ENCODE measurements at regions not wholly inside any gene's neighbourhood (a gene's known extent, or its start where the extent isn't known, plus 50 kb on each side); places are given as distances from the start of the nearest gene placed in this dataset.

DNA sequence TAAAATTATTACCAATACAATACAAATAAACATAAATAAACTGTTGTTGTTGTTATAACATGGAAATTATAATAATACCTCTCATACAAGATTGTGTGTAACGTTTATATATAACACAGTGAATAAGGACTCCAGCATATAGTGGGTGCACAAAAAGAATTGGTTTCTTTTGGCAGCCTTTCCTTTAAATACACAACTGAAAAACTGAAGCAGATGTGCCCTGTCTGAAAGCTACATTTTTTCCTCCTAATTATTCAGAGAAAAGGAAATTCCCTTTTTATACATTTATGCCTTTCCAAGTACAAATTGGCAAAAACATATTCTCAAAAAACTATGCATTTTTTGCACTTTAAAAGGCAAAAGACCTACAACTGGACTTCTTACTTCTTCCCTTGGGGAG is 928.9 kb upstream of the NR2F2 start (continued):
- TF ChIP-seq, protein P1, sequence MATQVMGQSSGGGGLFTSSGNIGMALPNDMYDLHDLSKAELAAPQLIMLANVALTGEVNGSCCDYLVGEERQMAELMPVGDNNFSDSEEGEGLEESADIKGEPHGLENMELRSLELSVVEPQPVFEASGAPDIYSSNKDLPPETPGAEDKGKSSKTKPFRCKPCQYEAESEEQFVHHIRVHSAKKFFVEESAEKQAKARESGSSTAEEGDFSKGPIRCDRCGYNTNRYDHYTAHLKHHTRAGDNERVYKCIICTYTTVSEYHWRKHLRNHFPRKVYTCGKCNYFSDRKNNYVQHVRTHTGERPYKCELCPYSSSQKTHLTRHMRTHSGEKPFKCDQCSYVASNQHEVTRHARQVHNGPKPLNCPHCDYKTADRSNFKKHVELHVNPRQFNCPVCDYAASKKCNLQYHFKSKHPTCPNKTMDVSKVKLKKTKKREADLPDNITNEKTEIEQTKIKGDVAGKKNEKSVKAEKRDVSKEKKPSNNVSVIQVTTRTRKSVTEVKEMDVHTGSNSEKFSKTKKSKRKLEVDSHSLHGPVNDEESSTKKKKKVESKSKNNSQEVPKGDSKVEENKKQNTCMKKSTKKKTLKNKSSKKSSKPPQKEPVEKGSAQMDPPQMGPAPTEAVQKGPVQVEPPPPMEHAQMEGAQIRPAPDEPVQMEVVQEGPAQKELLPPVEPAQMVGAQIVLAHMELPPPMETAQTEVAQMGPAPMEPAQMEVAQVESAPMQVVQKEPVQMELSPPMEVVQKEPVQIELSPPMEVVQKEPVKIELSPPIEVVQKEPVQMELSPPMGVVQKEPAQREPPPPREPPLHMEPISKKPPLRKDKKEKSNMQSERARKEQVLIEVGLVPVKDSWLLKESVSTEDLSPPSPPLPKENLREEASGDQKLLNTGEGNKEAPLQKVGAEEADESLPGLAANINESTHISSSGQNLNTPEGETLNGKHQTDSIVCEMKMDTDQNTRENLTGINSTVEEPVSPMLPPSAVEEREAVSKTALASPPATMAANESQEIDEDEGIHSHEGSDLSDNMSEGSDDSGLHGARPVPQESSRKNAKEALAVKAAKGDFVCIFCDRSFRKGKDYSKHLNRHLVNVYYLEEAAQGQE (IDR thresholded peaks at IDR 0.05; ENCODE audit: low read depth, low read length): no peak
- TF ChIP-seq, protein P2, sequence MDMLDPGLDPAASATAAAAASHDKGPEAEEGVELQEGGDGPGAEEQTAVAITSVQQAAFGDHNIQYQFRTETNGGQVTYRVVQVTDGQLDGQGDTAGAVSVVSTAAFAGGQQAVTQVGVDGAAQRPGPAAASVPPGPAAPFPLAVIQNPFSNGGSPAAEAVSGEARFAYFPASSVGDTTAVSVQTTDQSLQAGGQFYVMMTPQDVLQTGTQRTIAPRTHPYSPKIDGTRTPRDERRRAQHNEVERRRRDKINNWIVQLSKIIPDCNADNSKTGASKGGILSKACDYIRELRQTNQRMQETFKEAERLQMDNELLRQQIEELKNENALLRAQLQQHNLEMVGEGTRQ (IDR thresholded peaks at IDR 0.05; ENCODE audit: borderline replicate concordance, low read depth, low read length): no peak
- TF ChIP-seq CHD2 (IDR thresholded peaks at IDR 0.05; ENCODE audit: low read length, partially characterized antibody) (no peak), TCF12 (IDR thresholded peaks at IDR 0.05) (no peak), RCOR1 (IDR thresholded peaks at IDR 0.05; ENCODE audit: low read length) (no peak)
- TF ChIP-seq, protein P3, sequence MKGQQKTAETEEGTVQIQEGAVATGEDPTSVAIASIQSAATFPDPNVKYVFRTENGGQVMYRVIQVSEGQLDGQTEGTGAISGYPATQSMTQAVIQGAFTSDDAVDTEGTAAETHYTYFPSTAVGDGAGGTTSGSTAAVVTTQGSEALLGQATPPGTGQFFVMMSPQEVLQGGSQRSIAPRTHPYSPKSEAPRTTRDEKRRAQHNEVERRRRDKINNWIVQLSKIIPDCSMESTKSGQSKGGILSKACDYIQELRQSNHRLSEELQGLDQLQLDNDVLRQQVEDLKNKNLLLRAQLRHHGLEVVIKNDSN (IDR thresholded peaks at IDR 0.05; ENCODE audit: borderline replicate concordance, low read depth): no peak

DNA sequence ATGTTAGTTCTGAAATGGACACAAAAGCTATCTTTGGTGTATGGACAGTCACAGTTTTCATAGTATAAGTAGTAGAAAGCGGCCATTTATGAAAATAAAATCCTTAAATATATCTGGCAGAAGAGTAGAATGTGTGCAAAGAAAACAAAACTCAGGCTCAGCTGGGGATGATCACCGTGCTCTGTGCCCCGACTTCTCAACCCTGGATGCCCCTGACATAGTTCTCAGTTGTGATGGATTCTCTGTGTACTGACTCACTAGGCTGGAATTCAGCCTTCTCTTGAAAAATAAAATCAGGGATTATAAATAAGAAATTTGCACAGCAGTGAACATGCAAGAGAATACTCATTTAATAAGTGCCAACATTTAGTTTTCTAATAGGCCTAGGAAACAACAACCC is 925.1 kb upstream of the NR2F2 start:
- Histone ChIP-seq H3K79me2 (ENCODE audit: insufficient read depth) (no peaks in the 10 kb centered on the region; the same call in 1 of the 2 replicates), H3K4me3 (ENCODE audit: low read depth in 2 of 2, low read length in 1 of 2) (no peak overlapping the region), H4K20me1 (ENCODE audit: insufficient read depth) (no peaks in the 10 kb centered on the region), H3K4me1 (ENCODE audit: control insufficient read depth in 1 of 2, insufficient read depth in 2 of 2, low read depth in 1 of 2, low read length in 1 of 2) (no peaks in the 10 kb centered on the region), H2AFZ (ENCODE audit: low read depth) (no peak overlapping the region), H3K9me2 (no peaks in the 10 kb centered on the region), H3K9me3 (no peaks in the 10 kb centered on the region), H3K27ac (ENCODE audit: low read depth in 2 of 2, low read length in 1 of 2) (no peak overlapping the region), H3F3A (replicated peaks; ENCODE audit: insufficient read depth) (no peaks in the 10 kb centered on the region), H3K36me3 (replicated peaks in 1 of 2; ENCODE audit: control insufficient read depth in 1 of 2, insufficient read depth in 2 of 2, low read length in 1 of 2) (no peaks in the 10 kb centered on the region), H3K9ac (no peak overlapping the region), H3K27me3 (ENCODE audit: insufficient read depth) (no peaks in the 10 kb centered on the region), H3K4me2 (no peak overlapping the region)
- WGBS (ENCODE audit: low lambda C conversion rate): 3% methylated on average over 3 of the region's 3 CpGs
- DNase-seq: no peak
- POLR2A ChIA-PET: no interaction called here
- CTCF ChIA-PET: no interaction called here
- TF ChIP-seq, protein P3 (IDR thresholded peaks at IDR 0.05; ENCODE audit: borderline replicate concordance, low read depth): no peak

DNA sequence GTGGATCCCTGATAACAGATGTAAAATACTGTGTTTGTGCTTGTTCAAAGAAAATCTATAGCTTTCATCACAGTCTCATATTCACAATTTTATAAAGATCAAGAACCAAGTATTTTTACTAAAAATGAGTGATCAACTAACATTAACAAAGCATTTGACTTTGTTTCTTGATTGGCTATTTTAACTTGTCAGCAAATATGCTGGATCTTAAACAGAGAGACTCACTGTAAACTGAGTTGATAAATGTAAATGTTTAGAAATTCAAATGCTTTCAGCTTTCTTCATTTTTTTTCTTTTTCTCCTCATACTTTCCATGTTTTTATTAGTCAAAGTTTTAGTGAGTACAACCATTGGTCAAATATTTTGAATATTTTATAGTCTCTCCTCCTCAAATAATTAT is 923.0 kb upstream of the NR2F2 start:
- H3K4me2 ChIP-seq: no peak overlapping the region
- H3K4me1 ChIP-seq (ENCODE audit: control insufficient read depth in 1 of 2, insufficient read depth in 2 of 2, low read depth in 1 of 2, low read length in 1 of 2): no peaks in the 10 kb centered on the region
- no peak overlapping the region for H3K4me3 ChIP-seq (ENCODE audit: low read depth in 2 of 2, low read length in 1 of 2)
- ChIA-PET CTCF (interaction anchor here (0.9 kb wide), 1 partner anchor 14 kb away, joined by 3 read pairs; no protein-coding TSS in a partner anchor), POLR2A (no interaction called here)
- no peaks in the 10 kb centered on the region for H3K9me2 ChIP-seq
- no peaks in the 10 kb centered on the region for H4K20me1 ChIP-seq (ENCODE audit: insufficient read depth)
- H2AFZ ChIP-seq (ENCODE audit: low read depth): no peak overlapping the region
- no peak overlapping the region for H3K27ac ChIP-seq (ENCODE audit: low read depth in 2 of 2, low read length in 1 of 2)
- no peaks in the 10 kb centered on the region for H3K27me3 ChIP-seq (ENCODE audit: insufficient read depth)
- H3K79me2 ChIP-seq (ENCODE audit: insufficient read depth): no peaks in the 10 kb centered on the region; the same call in 1 of the 2 replicates
- no peaks in the 10 kb centered on the region for H3K36me3 ChIP-seq (replicated peaks in 1 of 2; ENCODE audit: control insufficient read depth in 1 of 2, insufficient read depth in 2 of 2, low read length in 1 of 2)
- no peak for DNase-seq
- no peaks in the 10 kb centered on the region for H3F3A ChIP-seq (replicated peaks; ENCODE audit: insufficient read depth)
- no peak overlapping the region for H3K9ac ChIP-seq
- H3K9me3 ChIP-seq: no peaks in the 10 kb centered on the region
- TF ChIP-seq TCF12 (IDR thresholded peaks at IDR 0.05): no peak
- TF ChIP-seq, protein P4, sequence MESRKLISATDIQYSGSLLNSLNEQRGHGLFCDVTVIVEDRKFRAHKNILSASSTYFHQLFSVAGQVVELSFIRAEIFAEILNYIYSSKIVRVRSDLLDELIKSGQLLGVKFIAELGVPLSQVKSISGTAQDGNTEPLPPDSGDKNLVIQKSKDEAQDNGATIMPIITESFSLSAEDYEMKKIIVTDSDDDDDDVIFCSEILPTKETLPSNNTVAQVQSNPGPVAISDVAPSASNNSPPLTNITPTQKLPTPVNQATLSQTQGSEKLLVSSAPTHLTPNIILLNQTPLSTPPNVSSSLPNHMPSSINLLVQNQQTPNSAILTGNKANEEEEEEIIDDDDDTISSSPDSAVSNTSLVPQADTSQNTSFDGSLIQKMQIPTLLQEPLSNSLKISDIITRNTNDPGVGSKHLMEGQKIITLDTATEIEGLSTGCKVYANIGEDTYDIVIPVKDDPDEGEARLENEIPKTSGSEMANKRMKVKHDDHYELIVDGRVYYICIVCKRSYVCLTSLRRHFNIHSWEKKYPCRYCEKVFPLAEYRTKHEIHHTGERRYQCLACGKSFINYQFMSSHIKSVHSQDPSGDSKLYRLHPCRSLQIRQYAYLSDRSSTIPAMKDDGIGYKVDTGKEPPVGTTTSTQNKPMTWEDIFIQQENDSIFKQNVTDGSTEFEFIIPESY (IDR thresholded peaks at IDR 0.05; ENCODE audit: borderline replicate concordance, low read depth): no peak
- no peak for TF ChIP-seq RXRA (IDR thresholded peaks at IDR 0.05; ENCODE audit: borderline replicate concordance, low read depth)
- no peak for TF ChIP-seq FOSL2 (IDR thresholded peaks at IDR 0.05; ENCODE audit: borderline replicate concordance, low read depth)
- TF ChIP-seq, protein P1 (IDR thresholded peaks at IDR 0.05; ENCODE audit: low read depth, low read length): no peak
- no peak for TF ChIP-seq SIN3A (IDR thresholded peaks at IDR 0.05; ENCODE audit: borderline replicate concordance, low read depth, low read length)
- TF ChIP-seq GABPA (IDR thresholded peaks at IDR 0.05; ENCODE audit: low read depth): no peak
